Astrocyte of the cerebellum (primary cell): ENCODE measurements at regions not wholly inside any gene's neighbourhood (a gene's known extent, or its start where the extent isn't known, plus 50 kb on each side); places are given as distances from the start of the nearest gene placed in this dataset.

Experiments used
- DNase-seq: peaks from one replicate; pipeline ENCODE4 v3.0.0-alpha.2; 2011; ENCODE audit warnings: low read depth
- H3K4me3 ChIP-seq: 2 replicates; pipeline ENCODE4 v1.5.1; 2011; ENCODE audit warnings: mild to moderate bottlenecking, low read depth, low read length, moderate library complexity
- CTCF ChIP-seq: IDR thresholded peaks from 2 replicates; pipeline ENCODE4 v1.5.1; 2012; ENCODE audit warnings: low read length, low read depth, moderate library complexity, mild to moderate bottlenecking; ENCODE audit errors: missing control alignments
- in situ Hi-C: cut with HindIII; loops from 2 replicates; pipeline ENCODE4 v1.10.0; 2017; ENCODE audit warnings: low sequenced_read_pairs

GRCh38 chr19:28018499-28018898, 1194.5 kb downstream of the UQCRFS1 start:
- in situ Hi-C loops, result no loop called here
- no peak for DNase-seq
- no peak for TF ChIP-seq CTCF
- H3K4me3 ChIP-seq, result no peak overlapping the region

- TF ChIP-seq CTCF, result no peak
- DNase-seq, result no peak
- in situ Hi-C loops, result no loop called here
- H3K4me3 ChIP-seq, result no peak overlapping the region
Observed at GRCh38 chr19:28014615-28015405, 1198.1 kb downstream of the UQCRFS1 start.

GRCh38 chr19:28012361-28012760, 1200.6 kb downstream of the UQCRFS1 start:
- in situ Hi-C loops, result no loop called here
- no peak for DNase-seq
- H3K4me3 ChIP-seq, result no peak overlapping the region
- TF ChIP-seq CTCF, result no peak

- TF ChIP-seq CTCF, result no peak
- in situ Hi-C loops, result no loop called here
- DNase-seq, result no peak
Observed at GRCh38 chr19:28010656-28011055, 1202.3 kb downstream of the UQCRFS1 start.

GRCh38 chr19:28009696-28010095, 1203.3 kb downstream of the UQCRFS1 start:
- H3K4me3 ChIP-seq, result no peak overlapping the region
- TF ChIP-seq CTCF, result no peak
- peak; percentile 54 for DNase-seq
- in situ Hi-C loops, result no loop called here

More at GRCh38 chr19:28010656-28011055, 1202.3 kb downstream of the UQCRFS1 start:
- H3K4me3 ChIP-seq, result no peak overlapping the region

GRCh38 chr19:28008695-28009094, 1204.3 kb downstream of the UQCRFS1 start:
- no peak overlapping the region for H3K4me3 ChIP-seq
- TF ChIP-seq CTCF, result no peak
- DNase-seq, result no peak
- in situ Hi-C loops, result no loop called here
